ENCODE measurements at regions not wholly inside any gene's neighbourhood (a gene's known extent, or its start where the extent isn't known, plus 50 kb on each side); places are given as distances from the start of the nearest gene placed in this dataset.
"Not testable (repeated sequence)": the region's sequence is repeated elsewhere in the genome, so short reads cannot be mapped to it uniquely, and the experiment has no call there.

GRCh38 chr3:80898211-80898610 lies 863.2 kb downstream of the GBE1 start:
- no peak for TF ChIP-seq POLR2AphosphoS5 (IDR thresholded peaks at IDR 0.05)
- no peak for TF ChIP-seq CTCF (IDR thresholded peaks at IDR 0.05)
- no peak for TF ChIP-seq POLR2A (IDR thresholded peaks at IDR 0.05)
- Histone ChIP-seq H3K27ac (no peak overlapping the region), H3K4me1 (replicated peaks) (no peaks in the 10 kb centered on the region), H3K4me3 (no peak overlapping the region), H3K27me3 (replicated peaks; ENCODE audit: insufficient read depth) (no peaks in the 10 kb centered on the region), H3K36me3 (no peaks in the 10 kb centered on the region), H3K9me3 (no peaks in the 10 kb centered on the region)
- intact Hi-C loops (cut with DNase I): no loop called here
- DNase-seq (ENCODE audit: low spot score): no peak

GRCh38 chr3:80897005-80897404 lies 864.4 kb downstream of the GBE1 start:
- H3K4me3 ChIP-seq; H3K4me1 ChIP-seq (replicated peaks); H3K9me3 ChIP-seq; H3K27ac ChIP-seq; intact Hi-C loops (cut with DNase I); DNase-seq (ENCODE audit: low spot score); H3K27me3 ChIP-seq (replicated peaks; ENCODE audit: insufficient read depth); H3K36me3 ChIP-seq: not testable (repeated sequence)
- WGBS: 79% methylated on average over 8 of the region's 12 CpGs

GRCh38 chr3:80890571-80890970 lies 870.9 kb downstream of the GBE1 start:
- H3K27ac ChIP-seq: no peak overlapping the region
- no peaks in the 10 kb centered on the region for H3K9me3 ChIP-seq
- no peaks in the 10 kb centered on the region for H3K4me1 ChIP-seq (replicated peaks)
- no peaks in the 10 kb centered on the region for H3K36me3 ChIP-seq
- no peak for TF ChIP-seq CTCF (IDR thresholded peaks at IDR 0.05)
- TF ChIP-seq POLR2A (IDR thresholded peaks at IDR 0.05): no peak
- TF ChIP-seq POLR2AphosphoS5 (IDR thresholded peaks at IDR 0.05): no peak
- 76% methylated on average over 2 of the region's 2 CpGs for WGBS
- DNase-seq (ENCODE audit: low spot score): no peak
- no peaks in the 10 kb centered on the region for H3K27me3 ChIP-seq (replicated peaks; ENCODE audit: insufficient read depth)
- intact Hi-C loops (cut with DNase I): no loop called here
- H3K4me3 ChIP-seq: no peak overlapping the region

GRCh38 chr3:80889535-80889934 lies 871.9 kb downstream of the GBE1 start:
- Histone ChIP-seq H3K36me3 (no peaks in the 10 kb centered on the region), H3K27ac (no peak overlapping the region), H3K4me1 (replicated peaks) (no peaks in the 10 kb centered on the region), H3K27me3 (replicated peaks; ENCODE audit: insufficient read depth) (no peaks in the 10 kb centered on the region), H3K9me3 (no peaks in the 10 kb centered on the region), H3K4me3 (no peak overlapping the region)
- WGBS: 41% methylated on average over 3 of the region's 3 CpGs
- DNase-seq (ENCODE audit: low spot score): no peak
- TF ChIP-seq POLR2AphosphoS5 (IDR thresholded peaks at IDR 0.05): no peak
- TF ChIP-seq POLR2A (IDR thresholded peaks at IDR 0.05): no peak
- TF ChIP-seq CTCF (IDR thresholded peaks at IDR 0.05): no peak
- intact Hi-C loops (cut with DNase I): no loop called here

DNA sequence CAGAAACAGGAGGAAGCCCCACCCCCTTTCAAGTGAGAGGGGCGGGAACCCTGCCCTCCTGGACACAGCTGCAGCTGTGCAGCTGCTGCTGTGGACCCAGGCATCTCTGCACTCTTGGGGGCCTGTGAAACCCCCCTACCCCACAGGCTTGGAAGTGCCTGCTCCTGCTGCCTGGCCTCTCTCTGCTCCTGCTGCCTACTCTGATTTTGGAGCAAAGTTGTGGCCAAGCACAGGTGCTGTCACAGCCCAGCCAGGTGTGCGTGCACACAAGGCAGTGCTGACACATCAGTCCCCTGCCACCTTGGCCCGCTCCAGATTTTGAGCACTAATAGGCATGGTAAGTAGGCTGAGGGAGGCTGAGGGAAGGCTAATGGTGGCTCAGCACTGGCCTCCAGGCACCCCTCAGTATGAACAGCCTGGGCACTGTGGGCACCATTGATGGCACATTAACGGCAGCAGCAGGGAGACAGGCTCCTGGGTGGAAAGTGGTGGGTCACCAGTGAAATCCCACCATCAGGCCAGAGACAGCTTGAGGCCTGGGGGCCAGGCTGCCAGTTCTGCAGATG lies 890.9 kb downstream of the GBE1 start:
- 94% methylated on average over 4 of the region's 4 CpGs for WGBS

More for the DNA sequence above, 890.9 kb downstream of the GBE1 start:
- TF ChIP-seq CTCF (IDR thresholded peaks at IDR 0.05): no peak
- no peak for TF ChIP-seq POLR2A (IDR thresholded peaks at IDR 0.05)
- no peak for TF ChIP-seq POLR2AphosphoS5 (IDR thresholded peaks at IDR 0.05)
- intact Hi-C loops (cut with DNase I): no loop called here
- no peaks in the 10 kb centered on the region for H3K36me3 ChIP-seq
- H3K27me3 ChIP-seq (replicated peaks; ENCODE audit: insufficient read depth): no peaks in the 10 kb centered on the region
- DNase-seq (ENCODE audit: low spot score): no peak
- H3K4me1 ChIP-seq (replicated peaks): no peaks in the 10 kb centered on the region
- H3K27ac ChIP-seq: no peak overlapping the region
- no peak overlapping the region for H3K4me3 ChIP-seq
- H3K9me3 ChIP-seq: no peaks in the 10 kb centered on the region

Data from prostate gland (tissue), 2 donors.